Mesenchymal stem cell (in vitro differentiated cells and primary cell): ENCODE measurements at regions not wholly inside any gene's neighbourhood (a gene's known extent, or its start where the extent isn't known, plus 50 kb on each side); places are given as distances from the start of the nearest gene placed in this dataset.

ENCODE experiments used
- DNase-seq: peaks from one replicate; pipeline ENCODE4 v3.0.0-alpha.2; 2013
- H2AFZ ChIP-seq: one replicate; pipeline ENCODE4 v1.6.1; 2013; ENCODE audit warnings: low read depth, mild to moderate bottlenecking, control low read depth, inconsistent platforms, low read length, moderate library complexity
- H2AK5ac ChIP-seq: 2 replicates; pipeline ENCODE4 v1.6.1; 2013; ENCODE audit warnings: low read length, moderate library complexity, mild to moderate bottlenecking, inconsistent platforms; ENCODE audit not compliant: severe bottlenecking
- H2BK120ac ChIP-seq: one replicate; pipeline ENCODE4 v1.6.1; 2013; ENCODE audit warnings: low read depth, mild to moderate bottlenecking, inconsistent platforms, low read length, moderate library complexity
- H2BK12ac ChIP-seq, 2 experiments: one replicate each; pipeline ENCODE4 v1.6.1; 2013; ENCODE audit warnings: inconsistent platforms in 2 of 2, low read length in 2 of 2, mild to moderate bottlenecking in 2 of 2, moderate library complexity in 2 of 2, control low read depth in 1 of 2
- H2BK15ac ChIP-seq: one replicate; pipeline ENCODE4 v1.6.1; 2013; ENCODE audit warnings: mild to moderate bottlenecking, low read depth, inconsistent platforms; ENCODE audit not compliant: poor library complexity, severe bottlenecking
- H2BK5ac ChIP-seq: 2 replicates; pipeline ENCODE4 v1.6.1; 2013; ENCODE audit warnings: low read depth, mild to moderate bottlenecking, low read length, control low read depth, inconsistent platforms; ENCODE audit not compliant: poor library complexity, severe bottlenecking
- H3K14ac ChIP-seq, 2 experiments: one replicate each; pipeline ENCODE4 v1.6.1; 2013; ENCODE audit warnings: inconsistent platforms in 2 of 2, low read length in 2 of 2, control low read depth in 1 of 2, mild to moderate bottlenecking in 1 of 2, moderate library complexity in 1 of 2
- H3K18ac ChIP-seq, 2 experiments: one replicate each; pipeline ENCODE4 v1.6.1; 2013; ENCODE audit warnings: inconsistent platforms in 2 of 2, low read length in 2 of 2, control low read depth in 1 of 2, low read depth in 1 of 2, mild to moderate bottlenecking in 1 of 2
- H3K23ac ChIP-seq, 2 experiments: one replicate each; pipeline ENCODE4 v1.6.1; 2013; ENCODE audit warnings: inconsistent platforms in 2 of 2, low read length in 2 of 2, mild to moderate bottlenecking in 2 of 2, moderate library complexity in 2 of 2, control low read depth in 1 of 2
- H3K27ac ChIP-seq: 2 replicates; pipeline ENCODE4 v1.5.1; 2013; ENCODE audit warnings: mild to moderate bottlenecking, moderate library complexity, low read length, control low read depth, inconsistent platforms; ENCODE audit not compliant: poor library complexity, severe bottlenecking
- H3K27me3 ChIP-seq, 2 experiments: 2 replicates each; pipeline versions ENCODE4 v1.6.1 to v1.7.0; 2013; ENCODE audit warnings: low read length in 2 of 2, mild to moderate bottlenecking in 2 of 2, moderate library complexity in 2 of 2, control low read depth in 1 of 2, inconsistent platforms in 1 of 2; ENCODE audit not compliant: control insufficient read depth in 1 of 2, insufficient read depth in 1 of 2
- H3K36me3 ChIP-seq, 2 experiments: 2 replicates each; pipeline versions ENCODE4 v1.6.1 to v1.7.0; 2013; ENCODE audit warnings: low read length in 2 of 2, control low read depth in 1 of 2, inconsistent platforms in 1 of 2, low read depth in 1 of 2, mild to moderate bottlenecking in 1 of 2; ENCODE audit not compliant: insufficient read depth in 2 of 2, control insufficient read depth in 1 of 2
- H3K4ac ChIP-seq, 2 experiments: one replicate each; pipeline ENCODE4 v1.6.1; 2013; ENCODE audit warnings: inconsistent platforms in 2 of 2, low read length in 2 of 2, mild to moderate bottlenecking in 2 of 2, moderate library complexity in 2 of 2, control low read depth in 1 of 2, low read depth in 1 of 2
- H3K4me1 ChIP-seq: 2 replicates; pipeline ENCODE4 v1.6.1; 2013; ENCODE audit warnings: low read depth, low read length, control low read depth; ENCODE audit not compliant: control insufficient read depth, insufficient read depth
- H3K4me2 ChIP-seq: 2 replicates; pipeline ENCODE4 v1.6.1; 2013; ENCODE audit warnings: low read length, mild to moderate bottlenecking, inconsistent platforms; ENCODE audit not compliant: poor library complexity, severe bottlenecking
- H3K4me3 ChIP-seq, 2 experiments: 2 replicates each; pipeline versions ENCODE4 v1.5.1 to v1.7.0; 2013; ENCODE audit warnings: low read length in 2 of 2, mild to moderate bottlenecking in 2 of 2, control low read depth in 1 of 2, low read depth in 1 of 2; ENCODE audit not compliant: insufficient read depth in 1 of 2
- H3K79me1 ChIP-seq: replicated peaks from 2 replicates; pipeline ENCODE4 v1.6.1; 2013; ENCODE audit warnings: mild to moderate bottlenecking, control low read depth, low read length, inconsistent platforms; ENCODE audit not compliant: poor library complexity, severe bottlenecking
- H3K9ac ChIP-seq: 2 replicates; pipeline ENCODE4 v1.7.0; 2013; ENCODE audit warnings: mild to moderate bottlenecking, low read length, moderate library complexity
- H3K9me3 ChIP-seq: 2 replicates; pipeline ENCODE4 v1.7.0; 2013; ENCODE audit warnings: mild to moderate bottlenecking, low read length; ENCODE audit not compliant: control insufficient read depth
- H4K8ac ChIP-seq: one replicate; pipeline ENCODE4 v1.6.1; 2013; ENCODE audit warnings: inconsistent platforms, mild to moderate bottlenecking, low read length, moderate library complexity
- H4K91ac ChIP-seq: one replicate; pipeline ENCODE4 v1.6.1; 2013; ENCODE audit warnings: mild to moderate bottlenecking, low read length, inconsistent platforms
- WGBS: methylation state at CpG from one replicate; pipeline ENCODE4 v1.1.7; 2013; ENCODE audit warnings: mixed read lengths; 5-methylcytosine and 5-hydroxymethylcytosine counted together

GRCh38 chr2:103962670-103963069 lies 891.2 kb upstream of the POU3F3 start:
- peaks cover 17% of the 10 kb centered on the region for H3K9me3 ChIP-seq
- no peak overlapping the region for H2BK5ac ChIP-seq
- H3K14ac ChIP-seq: no peak overlapping the region
- no peaks in the 10 kb centered on the region for H3K36me3 ChIP-seq
- H3K23ac ChIP-seq: no peak overlapping the region
- 71% methylated on average over 1 of the region's 4 CpGs for WGBS
- no peak overlapping the region for H2BK12ac ChIP-seq
- H2AK5ac ChIP-seq: no peak overlapping the region
- no peak for DNase-seq
- H2AFZ ChIP-seq: no peak overlapping the region
- no peak overlapping the region for H3K4ac ChIP-seq
- no peak overlapping the region for H3K18ac ChIP-seq
- H3K79me1 ChIP-seq: no peaks in the 10 kb centered on the region
- no peak overlapping the region for H3K27ac ChIP-seq
- H2BK15ac ChIP-seq: no peak overlapping the region
- H3K4me1 ChIP-seq: no peaks in the 10 kb centered on the region
- H3K4me2 ChIP-seq: no peak overlapping the region
- no peaks in the 10 kb centered on the region for H3K27me3 ChIP-seq
- H4K91ac ChIP-seq: no peak overlapping the region
- no peak overlapping the region for H3K9ac ChIP-seq
- no peak overlapping the region for H4K8ac ChIP-seq
- no peak overlapping the region for H3K4me3 ChIP-seq
- H2BK120ac ChIP-seq: no peak overlapping the region

DNA sequence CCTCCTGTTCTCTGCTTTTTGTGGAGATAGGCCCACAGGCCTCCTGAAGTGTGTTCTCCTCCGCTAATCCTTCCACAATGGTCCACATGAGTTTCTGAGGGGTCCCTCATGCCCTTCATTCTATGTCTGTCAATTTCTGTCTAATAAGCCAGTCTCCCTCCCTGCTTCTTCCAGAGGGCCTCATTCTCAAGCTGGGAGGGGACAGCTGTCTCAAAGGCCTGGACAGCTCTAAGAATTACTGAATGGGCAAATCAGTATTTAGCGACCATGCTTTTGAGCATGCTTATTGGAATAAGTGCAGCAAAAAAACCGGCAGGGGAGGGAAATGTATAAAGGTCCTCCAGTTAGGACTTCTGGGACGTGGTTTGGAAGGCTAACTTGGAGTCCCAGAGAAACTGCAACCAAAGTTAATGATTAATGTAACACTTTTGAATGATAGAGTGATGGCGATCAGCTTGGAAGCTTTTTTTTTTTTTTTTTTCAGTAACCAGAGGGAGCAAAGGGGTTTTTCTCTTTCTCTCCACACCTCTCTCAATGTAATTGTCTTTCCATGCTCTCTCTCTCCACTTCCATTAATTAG lies 890.7 kb upstream of the POU3F3 start:
- 72% methylated on average over 4 of the region's 5 CpGs for WGBS
- H2BK12ac ChIP-seq: no peak overlapping the region
- no peak overlapping the region for H3K9ac ChIP-seq
- H3K14ac ChIP-seq: no peak overlapping the region
- H3K27me3 ChIP-seq: no peaks in the 10 kb centered on the region
- H3K4me2 ChIP-seq: no peak overlapping the region
- no peak for DNase-seq
- H2BK120ac ChIP-seq: no peak overlapping the region
- peaks cover 17% of the 10 kb centered on the region for H3K9me3 ChIP-seq
- H3K18ac ChIP-seq: no peak overlapping the region
- H3K4me1 ChIP-seq: no peaks in the 10 kb centered on the region
- no peak overlapping the region for H4K8ac ChIP-seq
- no peak overlapping the region for H3K4me3 ChIP-seq
- no peak overlapping the region for H3K23ac ChIP-seq
- H3K36me3 ChIP-seq: no peaks in the 10 kb centered on the region
- no peaks in the 10 kb centered on the region for H3K79me1 ChIP-seq
- H3K4ac ChIP-seq: no peak overlapping the region
- H2BK5ac ChIP-seq: no peak overlapping the region
- no peak overlapping the region for H3K27ac ChIP-seq
- H4K91ac ChIP-seq: no peak overlapping the region
- H2BK15ac ChIP-seq: no peak overlapping the region
- H2AFZ ChIP-seq: no peak overlapping the region
- no peak overlapping the region for H2AK5ac ChIP-seq

GRCh38 chr2:103977241-103977640 lies 876.7 kb upstream of the POU3F3 start:
- no peaks in the 10 kb centered on the region for H3K4me1 ChIP-seq
- no peak overlapping the region for H2AFZ ChIP-seq
- H4K91ac ChIP-seq: no peak overlapping the region
- no peaks in the 10 kb centered on the region for H3K36me3 ChIP-seq
- H3K4me3 ChIP-seq: no peak overlapping the region
- H3K9me3 ChIP-seq: peaks cover 3% of the 10 kb centered on the region
- H3K79me1 ChIP-seq: no peaks in the 10 kb centered on the region
- no peak overlapping the region for H2AK5ac ChIP-seq
- no peak overlapping the region for H3K23ac ChIP-seq
- H2BK12ac ChIP-seq: no peak overlapping the region
- H4K8ac ChIP-seq: no peak overlapping the region
- no peak overlapping the region for H2BK15ac ChIP-seq
- H3K4ac ChIP-seq: no peak overlapping the region
- H3K4me2 ChIP-seq: no peak overlapping the region
- no peak overlapping the region for H2BK120ac ChIP-seq
- no peak overlapping the region for H3K9ac ChIP-seq
- no peak overlapping the region for H3K27ac ChIP-seq
- no peak for DNase-seq
- no peak overlapping the region for H3K18ac ChIP-seq
- H3K14ac ChIP-seq: no peak overlapping the region
- H3K27me3 ChIP-seq: no peaks in the 10 kb centered on the region
- WGBS: 93% methylated on average over 3 of the region's 4 CpGs
- no peak overlapping the region for H2BK5ac ChIP-seq

- no peaks in the 10 kb centered on the region for H3K79me1 ChIP-seq
- no peak overlapping the region for H2BK120ac ChIP-seq
- no peak overlapping the region for H2BK15ac ChIP-seq
- no peaks in the 10 kb centered on the region for H3K4me1 ChIP-seq
- no peak overlapping the region for H2BK12ac ChIP-seq
- no peak overlapping the region for H3K18ac ChIP-seq
- no peak overlapping the region for H2BK5ac ChIP-seq
- H3K9me3 ChIP-seq: no peaks in the 10 kb centered on the region
- no peaks in the 10 kb centered on the region for H3K36me3 ChIP-seq
- H3K27ac ChIP-seq: no peak overlapping the region
- no peak overlapping the region for H3K14ac ChIP-seq
- no peak overlapping the region for H2AK5ac ChIP-seq
- no peak overlapping the region for H3K4ac ChIP-seq
- no peak overlapping the region for H3K23ac ChIP-seq
- no peaks in the 10 kb centered on the region for H3K27me3 ChIP-seq
- no peak overlapping the region for H3K4me3 ChIP-seq
- no peak overlapping the region for H4K8ac ChIP-seq
- H2AFZ ChIP-seq: no peak overlapping the region
- no peak overlapping the region for H3K9ac ChIP-seq
- no peak overlapping the region for H4K91ac ChIP-seq
- DNase-seq: no peak
- no peak overlapping the region for H3K4me2 ChIP-seq
These were observed 876.2 kb upstream of the POU3F3 start for GRCh38 chr2:103977668-103978067.
